D721Med (cell line): ENCODE measurements at regions not wholly inside any gene's neighbourhood (a gene's known extent, or its start where the extent isn't known, plus 50 kb on each side); places are given as distances from the start of the nearest gene placed in this dataset.
A peak's percentile ranks its signal among the peaks of the same experiment; 100 is the strongest.

Source experiments
- DNase-seq: peaks from one replicate; pipeline ENCODE4 v3.0.0; 2011; ENCODE audit warnings: low spot score; ENCODE audit not compliant: insufficient read length
- FAIRE-seq: peaks from 2 replicates; lab custom pipeline; 2011; peaks lifted over from hg19 to GRCh38; lab: Jason Lieb, UNC
- CTCF ChIP-seq: IDR thresholded peaks from 2 replicates; pipeline ENCODE4 v1.5.1; 2012; ENCODE audit warnings: mild to moderate bottlenecking, control low read depth; ENCODE audit not compliant: insufficient read depth; ENCODE audit errors: missing control alignments

DNA sequence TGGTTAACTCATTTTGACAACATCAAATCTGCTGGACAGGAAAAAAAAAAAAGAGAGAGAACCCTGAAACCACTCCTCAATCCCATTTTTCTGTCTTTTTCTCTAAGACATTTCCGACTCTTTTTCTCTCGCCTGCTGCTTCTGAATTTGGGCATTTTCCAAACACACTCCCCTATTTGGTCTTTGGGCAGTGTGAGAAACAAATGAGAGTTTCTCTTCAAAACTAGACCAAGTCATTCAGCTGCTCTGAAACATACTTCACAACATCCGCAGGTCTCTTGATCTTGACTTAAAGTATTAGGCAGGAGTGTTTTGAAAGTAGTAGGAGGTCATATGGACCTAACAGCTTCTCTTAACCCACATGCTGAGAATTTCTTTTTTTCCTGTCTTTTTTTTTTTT, 364.8 kb upstream of the ESRRG start:
- FAIRE-seq (no peak), DNase-seq (no peak)
- TF ChIP-seq CTCF: no peak

- FAIRE-seq (no peak), DNase-seq (no peak)
- no peak for TF ChIP-seq CTCF
These were observed 356.4 kb upstream of the ESRRG start for GRCh38 chr1:217079584-217079983.

DNA sequence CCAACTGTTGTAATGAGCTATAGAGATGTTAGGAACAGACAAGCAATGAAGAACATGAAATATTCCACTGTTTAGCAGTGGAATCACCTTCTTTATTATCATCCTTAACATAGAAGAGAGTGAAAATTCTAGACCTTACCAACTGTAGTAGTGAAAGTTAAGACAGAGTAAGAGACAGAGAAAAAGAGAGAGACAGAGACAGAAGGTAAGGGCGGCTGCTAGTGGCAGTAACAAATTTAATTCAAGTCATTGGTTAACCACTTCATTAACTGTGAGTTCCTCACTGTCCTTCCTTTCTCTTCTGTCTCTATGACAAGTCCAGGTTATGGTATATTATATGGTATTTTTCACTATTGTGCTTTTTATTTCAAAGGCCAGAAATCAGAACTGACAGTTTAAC, 355.7 kb upstream of the ESRRG start:
- no peak for TF ChIP-seq CTCF
- no peak for DNase-seq
- FAIRE-seq: no peak

GRCh38 chr1:217078078-217078690, 355.0 kb upstream of the ESRRG start:
- FAIRE-seq: peak; percentile 21
- no peak for DNase-seq
- TF ChIP-seq CTCF: no peak

- TF ChIP-seq CTCF: no peak
- no peak for FAIRE-seq
- no peak for DNase-seq
These were observed 354.2 kb upstream of the ESRRG start for GRCh38 chr1:217077426-217077825.

- TF ChIP-seq CTCF: no peak
- FAIRE-seq (no peak), DNase-seq (no peak)
These were observed 353.7 kb upstream of the ESRRG start for GRCh38 chr1:217076902-217077301.

- FAIRE-seq (no peak), DNase-seq (no peak)
- no peak for TF ChIP-seq CTCF
These were observed 349.7 kb upstream of the ESRRG start for GRCh38 chr1:217072926-217073325.
